SHP77 (cell line): ENCODE measurements at regions not wholly inside any gene's neighbourhood (a gene's known extent, or its start where the extent isn't known, plus 50 kb on each side); places are given as distances from the start of the nearest gene placed in this dataset.
"Not testable (repeated sequence)": the region's sequence is repeated elsewhere in the genome, so short reads cannot be mapped to it uniquely, and the experiment has no call there.

Source experiments
- DNase-seq, 2 experiments: peaks; one replicate each; lab custom pipeline; 2025; lab: John Stamatoyannopoulos, UW

- not testable (repeated sequence) for DNase-seq
Measured at GRCh38 chr6:119491112-119491511, 141.6 kb upstream of the MAN1A1 start.

- DNase-seq, result not testable (repeated sequence)
Measured at GRCh38 chr6:119490050-119490449, 140.5 kb upstream of the MAN1A1 start.

GRCh38 chr6:119484598-119484997, 135.0 kb upstream of the MAN1A1 start:
- no peak for DNase-seq

DNA sequence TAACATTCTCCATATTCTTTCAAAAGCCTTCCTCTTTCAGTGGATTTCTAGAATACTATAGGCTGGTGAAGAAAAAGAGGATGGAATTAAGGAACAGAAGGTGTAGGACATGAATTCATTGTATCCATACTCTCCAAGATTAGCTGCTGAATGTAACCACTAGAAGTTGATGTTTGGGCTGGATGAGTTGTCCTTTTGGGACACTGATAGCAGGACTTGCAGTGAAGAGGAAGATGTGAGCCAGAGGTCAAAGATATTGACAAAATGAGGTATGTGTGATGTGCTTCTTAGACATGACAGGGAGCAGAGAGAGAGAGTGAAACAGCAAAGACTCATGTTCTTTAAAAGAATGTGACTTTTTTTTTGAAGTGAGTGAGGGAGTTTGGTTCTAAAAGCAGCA, 134.3 kb upstream of the MAN1A1 start:
- DNase-seq, result no peak

DNA sequence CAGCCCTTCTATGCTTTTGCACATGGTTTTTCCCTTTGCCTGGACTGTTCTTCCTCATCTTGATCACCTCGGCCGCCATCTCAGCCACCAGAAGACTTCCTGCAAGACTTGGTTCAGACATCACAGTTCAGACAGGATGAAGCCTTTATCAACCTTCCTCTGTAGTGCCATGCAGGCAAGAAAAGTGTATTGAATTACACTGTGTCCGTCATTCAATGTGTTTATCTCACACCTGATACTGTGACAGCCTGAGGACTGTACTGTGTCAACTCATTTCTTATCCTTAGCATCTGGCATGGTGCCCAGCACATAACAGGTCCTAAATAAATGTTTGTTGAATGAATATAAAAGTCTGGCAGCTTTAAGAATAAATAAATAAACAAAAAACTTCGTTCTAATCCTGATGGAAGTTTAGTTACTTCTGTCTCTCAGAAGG, 133.3 kb upstream of the MAN1A1 start:
- no peak for DNase-seq

DNA sequence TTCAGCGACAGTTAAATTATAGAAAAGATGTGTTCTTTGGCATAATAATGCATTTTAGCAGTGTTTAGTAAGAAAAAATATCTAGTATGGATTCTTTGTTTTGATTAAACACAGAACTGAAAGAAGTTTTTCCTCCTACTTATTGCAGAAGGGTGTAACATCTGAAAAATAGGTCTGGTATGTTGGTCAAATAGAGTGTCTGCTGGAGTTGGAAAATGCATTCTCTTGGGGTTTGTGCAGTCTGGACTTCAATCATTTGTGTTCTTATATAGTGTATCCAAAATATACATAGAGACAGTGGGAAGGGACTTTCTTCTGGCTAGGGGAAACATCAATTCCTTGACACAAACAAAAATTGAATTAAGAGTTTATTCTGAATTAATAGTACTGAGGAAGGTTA, 132.4 kb upstream of the MAN1A1 start:
- no peak for DNase-seq

- DNase-seq, result no peak
Measured at GRCh38 chr6:119480961-119481497, 131.5 kb upstream of the MAN1A1 start.

- DNase-seq, result no peak
Measured at GRCh38 chr6:119479860-119480655, 130.5 kb upstream of the MAN1A1 start.

GRCh38 chr6:119476554-119476953, 127.0 kb upstream of the MAN1A1 start:
- no peak for DNase-seq

DNA sequence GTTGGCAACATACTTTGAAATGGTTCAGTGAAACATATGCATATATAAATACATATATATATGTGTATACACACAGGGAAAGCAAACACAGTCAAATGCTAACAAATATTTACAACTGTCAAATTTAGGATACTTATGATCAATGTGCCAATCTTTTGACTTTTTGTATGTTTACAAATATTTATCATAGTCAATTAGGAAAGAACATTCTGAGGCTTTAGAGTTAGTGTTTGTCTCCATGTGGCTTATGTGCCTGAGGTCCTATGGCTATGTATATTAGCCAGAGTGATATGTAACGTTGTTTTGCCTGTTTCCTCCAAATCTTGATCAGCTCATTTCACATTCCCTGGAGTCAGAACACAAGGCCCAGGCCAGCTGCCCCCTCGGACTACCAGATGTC, 126.5 kb upstream of the MAN1A1 start:
- no peak for DNase-seq

DNA sequence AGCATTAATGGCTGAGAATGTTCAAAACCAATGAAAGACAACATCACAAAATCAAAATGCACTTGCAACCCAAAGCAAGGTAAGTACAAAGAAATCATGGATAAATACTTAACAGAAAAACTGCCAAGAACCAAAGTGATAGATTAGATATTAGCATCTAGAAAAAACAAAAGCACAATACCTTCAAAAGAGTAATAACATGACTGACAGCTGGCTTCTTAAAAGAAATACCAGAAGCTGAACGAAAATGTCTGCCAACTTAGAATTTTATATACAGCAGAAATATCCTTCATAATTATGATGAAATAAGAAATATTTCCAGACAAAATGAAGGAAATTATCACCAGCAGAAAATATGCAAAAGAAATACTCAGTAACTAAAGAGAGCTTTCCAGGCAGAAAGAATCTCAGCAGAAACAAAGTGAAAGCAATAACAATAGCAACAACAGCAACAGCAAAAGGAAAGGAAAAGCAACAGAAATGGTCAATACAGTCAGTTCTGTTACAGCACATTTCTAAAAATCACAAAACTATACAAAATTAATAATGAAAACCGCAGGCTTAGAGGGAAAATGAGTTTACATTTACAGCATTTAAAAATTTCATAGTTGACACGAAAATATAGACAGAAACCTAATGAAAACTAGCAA, 121.5 kb upstream of the MAN1A1 start:
- no peak for DNase-seq

DNA sequence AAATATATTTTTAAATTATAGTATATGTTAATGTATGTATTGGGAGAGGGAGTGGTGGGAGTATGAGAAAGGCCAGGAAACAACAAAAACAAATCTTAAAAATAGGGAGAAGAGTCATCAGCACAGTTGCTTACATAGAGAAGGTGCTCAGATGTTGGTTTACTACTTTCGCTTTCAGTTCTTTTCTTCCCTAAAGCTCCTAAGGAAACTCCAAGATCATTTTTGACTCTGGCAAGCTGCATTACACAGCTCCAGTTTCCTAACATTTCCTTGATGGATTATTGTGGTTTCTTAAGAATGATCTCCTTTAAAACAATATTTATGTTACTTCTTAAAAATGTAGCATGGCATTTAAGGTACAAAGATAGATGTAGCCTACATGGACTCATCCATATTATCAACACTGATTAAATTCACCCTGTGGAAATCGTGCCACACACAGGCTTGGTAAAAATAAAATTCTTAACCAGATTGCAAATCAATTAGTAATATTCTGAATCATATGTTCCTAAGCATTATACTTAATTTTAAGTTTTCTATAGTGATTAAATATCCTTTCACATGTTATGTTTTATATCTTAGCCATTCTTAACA, 118.0 kb upstream of the MAN1A1 start:
- DNase-seq, result no peak

GRCh38 chr6:119466226-119466625, 116.7 kb upstream of the MAN1A1 start:
- no peak for DNase-seq

DNA sequence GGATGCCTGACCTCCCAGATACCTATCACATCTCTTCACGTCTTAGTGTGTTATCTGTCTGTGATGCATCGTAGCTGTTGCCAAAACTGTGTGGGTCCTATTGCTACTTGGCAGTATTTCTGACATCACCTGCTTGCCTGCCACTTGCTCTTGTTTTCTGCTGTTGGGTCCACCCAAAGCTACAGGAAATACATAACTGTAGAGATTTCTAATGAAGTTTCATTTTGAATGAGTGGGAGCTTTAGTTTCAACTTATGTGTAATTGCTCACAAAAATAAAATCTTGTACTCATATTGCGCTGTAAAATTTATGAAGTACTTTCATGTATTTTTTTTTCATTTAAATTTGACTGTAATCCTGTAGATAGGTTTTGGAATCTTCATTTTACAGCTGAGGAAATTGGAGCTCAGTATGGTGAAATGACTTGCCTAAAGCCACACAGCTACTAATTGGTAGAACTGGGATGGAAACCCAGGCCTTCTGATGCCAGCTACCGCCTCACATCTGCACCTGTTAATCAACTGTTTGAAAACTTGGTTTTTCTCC, 113.6 kb upstream of the MAN1A1 start:
- DNase-seq, result no peak

- no peak for DNase-seq
Measured at GRCh38 chr6:119461187-119461586, 111.6 kb upstream of the MAN1A1 start.

DNA sequence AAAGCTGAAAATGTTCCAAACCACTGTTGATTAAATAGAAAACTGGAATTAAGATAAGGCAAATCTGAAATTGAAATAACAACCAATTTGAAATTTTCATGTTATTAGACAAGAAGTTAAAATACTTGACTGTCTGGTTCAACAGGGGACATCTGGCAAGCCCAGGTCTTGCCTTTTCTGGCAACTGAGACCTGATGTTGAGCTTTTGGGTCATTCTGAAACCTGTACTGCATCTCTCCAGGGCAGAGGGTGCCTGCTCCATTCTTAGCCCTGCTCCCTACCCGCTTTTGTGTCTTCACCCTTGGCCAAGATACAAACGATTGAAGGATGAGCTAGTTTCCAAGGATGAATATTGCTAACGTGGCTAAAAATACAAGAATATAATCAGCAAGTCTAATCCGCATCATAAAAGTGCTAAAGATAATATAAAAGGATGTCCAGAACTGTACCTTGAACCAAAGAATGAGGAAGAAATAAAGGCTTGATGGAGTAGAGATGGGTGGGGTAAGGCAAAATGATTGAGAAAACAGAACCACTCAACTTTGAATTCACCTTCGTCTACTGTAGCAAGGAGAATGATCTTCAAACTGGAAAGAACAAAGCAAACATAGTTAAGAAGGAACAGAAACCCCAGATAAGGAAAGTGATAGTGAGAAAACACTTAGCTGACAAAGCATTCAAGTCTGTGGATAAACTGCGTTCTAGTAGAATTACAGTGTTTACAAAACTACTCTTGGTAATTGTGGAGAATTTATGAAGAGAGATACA, 109.8 kb upstream of the MAN1A1 start:
- no peak for DNase-seq

- no peak for DNase-seq
Measured at GRCh38 chr6:119454714-119455113, 105.2 kb upstream of the MAN1A1 start.

DNA sequence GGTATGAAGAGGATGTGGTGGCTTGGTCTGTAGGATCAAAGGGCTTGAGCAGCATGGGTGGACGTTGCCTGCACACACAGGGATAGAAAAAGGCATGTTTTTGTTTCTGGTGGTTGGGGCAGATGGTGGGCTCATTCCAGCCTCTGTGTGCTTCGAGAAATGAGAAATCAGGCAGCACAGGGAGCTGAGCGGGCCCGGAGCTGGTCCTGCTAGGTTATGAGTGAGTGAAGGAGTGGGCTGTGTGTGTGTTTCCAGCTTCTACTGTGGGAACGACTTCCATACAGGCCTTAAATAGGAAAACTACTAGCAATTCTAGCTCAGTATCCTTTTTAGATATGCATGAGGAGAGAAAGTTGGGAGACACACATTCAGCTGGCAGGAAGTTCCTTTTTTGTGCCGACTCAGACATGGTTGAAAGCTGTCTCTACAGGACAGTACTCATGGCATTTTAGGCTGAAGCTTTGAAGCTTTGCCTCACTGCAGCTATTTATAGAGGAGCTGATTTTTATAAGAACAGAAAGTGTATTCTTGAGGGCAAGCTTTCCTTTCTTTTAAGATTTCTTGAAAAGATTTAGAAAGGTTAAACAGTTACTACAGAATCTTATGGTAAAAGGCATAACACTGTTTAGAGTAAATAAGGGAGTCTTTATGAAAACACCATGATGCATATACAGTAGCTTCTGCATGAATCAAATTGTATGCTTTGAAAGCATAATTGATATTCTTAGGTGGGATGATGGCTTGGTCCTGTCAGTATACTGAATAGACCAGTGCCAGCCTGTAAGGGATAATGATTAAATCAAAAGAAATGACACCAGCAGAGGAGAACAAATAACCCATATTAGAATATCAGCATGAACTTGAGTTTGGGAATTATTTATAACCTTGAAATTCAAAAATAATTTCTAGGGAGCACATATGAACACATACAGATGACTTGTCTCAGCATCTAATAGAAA, 104.0 kb upstream of the MAN1A1 start:
- DNase-seq, result no peak

DNA sequence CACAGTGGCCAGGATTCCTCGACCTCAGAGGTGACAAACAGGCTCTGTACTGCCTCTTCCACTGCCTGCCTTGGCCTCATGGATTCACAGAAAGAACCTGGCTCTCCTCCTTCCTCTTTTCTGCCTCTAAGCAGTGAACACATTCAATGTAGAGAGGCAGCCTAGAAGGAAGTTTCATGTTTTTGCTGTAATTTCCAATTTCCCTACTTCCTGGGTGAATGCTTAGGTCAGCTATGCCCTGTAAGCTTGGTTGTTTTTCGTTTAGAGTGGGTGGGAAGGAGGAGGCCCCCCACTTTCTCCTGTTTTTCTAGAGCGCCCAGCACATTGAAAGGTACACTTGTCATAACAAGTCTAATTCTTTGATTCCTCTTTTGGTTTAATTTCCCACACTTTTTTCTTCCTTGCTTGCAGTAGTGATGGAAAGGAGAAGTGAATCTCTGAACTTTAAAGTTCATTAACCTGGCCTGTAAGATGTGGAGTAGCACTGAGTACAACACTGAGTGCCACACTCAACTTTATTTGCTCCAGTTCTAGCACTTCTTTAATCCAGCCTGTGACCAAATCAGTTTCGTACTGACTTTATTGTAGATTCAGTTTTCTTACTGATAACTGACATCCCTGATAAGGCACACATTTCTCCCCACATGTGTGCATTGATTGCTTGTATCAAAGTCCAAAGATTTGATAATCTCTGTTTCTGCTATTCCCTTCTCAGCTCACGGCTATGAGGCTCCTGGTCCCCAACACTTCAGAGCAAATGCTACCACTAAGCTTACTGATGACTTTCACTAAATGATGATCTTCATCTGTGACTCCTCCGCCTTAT, 100.0 kb upstream of the MAN1A1 start:
- DNase-seq, result no peak

DNA sequence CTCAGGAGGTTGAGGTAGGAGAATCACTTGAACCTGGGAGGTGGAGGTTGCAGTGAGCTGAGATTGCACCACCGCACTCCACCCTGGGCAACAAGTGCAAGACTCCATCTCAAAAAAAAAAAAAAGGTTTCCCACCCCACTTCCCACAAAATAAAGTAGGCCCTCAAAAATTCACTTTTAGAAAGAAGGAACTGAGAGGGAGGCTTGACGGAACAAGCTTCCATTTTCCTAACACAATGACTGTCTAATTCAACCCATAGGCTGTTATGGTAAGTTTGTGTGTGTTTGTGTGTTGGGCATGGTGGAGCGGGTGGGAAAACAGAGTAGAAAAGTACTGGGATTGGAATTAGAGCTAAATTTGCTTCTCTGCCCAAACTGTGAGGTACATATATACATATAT, 98.4 kb upstream of the MAN1A1 start:
- DNase-seq, result no peak
